GM18508 (cell line): ENCODE measurements at regions not wholly inside any gene's neighbourhood (a gene's known extent, or its start where the extent isn't known, plus 50 kb on each side); places are given as distances from the start of the nearest gene placed in this dataset.

ENCODE experiments used
- ATAC-seq: cut with Tn5 transposase; IDR thresholded peaks from one replicate; pipeline ENCODE4 v1.9.1; 2021; ENCODE audit warnings: moderate number of reproducible peaks; ENCODE audit not compliant: insufficient read depth, unreplicated experiment

DNA sequence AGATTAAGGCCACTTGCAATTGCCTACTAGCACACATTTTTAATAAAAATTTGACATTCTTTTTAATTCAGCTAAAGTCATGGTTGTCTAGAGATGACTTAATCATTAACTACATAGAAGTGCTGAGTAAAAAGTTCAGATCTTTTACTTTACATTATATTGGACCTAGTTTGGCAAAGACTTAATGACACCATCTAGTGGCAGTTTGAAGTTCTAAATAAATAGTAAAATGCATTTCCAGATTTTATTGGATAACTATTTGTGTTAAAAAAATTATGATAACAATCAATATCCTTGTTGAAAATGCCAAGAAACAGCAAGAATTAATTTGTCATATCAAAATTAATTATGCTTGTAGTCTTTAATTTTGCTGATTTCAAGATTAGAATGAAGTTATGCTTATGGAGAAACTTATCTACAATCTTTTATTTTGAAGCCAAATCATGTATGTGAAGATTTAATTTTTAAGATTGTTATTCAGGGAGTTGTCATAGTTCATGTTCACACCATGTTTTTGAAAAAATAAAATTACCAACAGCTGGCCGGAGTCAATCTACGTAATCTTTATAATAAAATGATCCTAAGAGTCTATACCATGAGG lies 69.6 kb upstream of the PJA2 start:
- ATAC-seq = no peak

DNA sequence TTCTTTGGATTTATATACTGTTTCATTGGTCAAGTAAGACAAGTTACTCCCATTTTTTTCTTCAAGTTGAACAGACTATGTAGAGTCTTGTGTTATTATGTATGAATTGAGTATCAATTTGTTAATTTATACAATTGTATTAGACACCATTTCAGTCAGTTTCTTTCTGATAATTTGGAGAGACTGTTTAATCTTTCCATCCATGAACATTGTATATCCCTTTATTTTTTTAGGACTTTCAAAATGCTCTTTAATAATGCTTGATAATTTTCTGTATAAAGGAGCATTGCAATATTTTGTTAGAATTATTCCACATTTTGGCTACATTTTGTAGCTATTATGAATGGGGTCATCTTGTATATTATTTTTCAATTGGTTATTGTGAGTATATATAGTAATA lies 69.1 kb upstream of the PJA2 start:
- no peak for ATAC-seq

DNA sequence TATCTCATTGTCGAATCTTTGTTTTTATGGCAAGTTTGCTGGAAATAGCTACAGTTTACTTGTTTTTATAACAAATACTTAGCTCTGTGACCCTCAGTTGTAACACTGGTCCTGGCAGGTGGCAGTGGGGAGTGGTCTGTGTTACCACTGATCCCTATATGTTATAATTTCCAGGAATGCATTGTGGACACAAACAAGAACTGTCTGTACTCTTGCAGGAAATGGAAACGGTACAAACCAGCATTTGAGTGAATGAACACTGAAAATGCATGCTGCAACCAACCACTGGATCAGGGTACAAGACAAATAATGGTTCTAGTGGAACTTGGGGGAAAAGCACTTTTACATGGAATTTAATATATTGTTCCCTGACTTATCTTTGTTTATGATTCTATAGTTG lies 66.5 kb upstream of the PJA2 start:
- ATAC-seq = no peak

DNA sequence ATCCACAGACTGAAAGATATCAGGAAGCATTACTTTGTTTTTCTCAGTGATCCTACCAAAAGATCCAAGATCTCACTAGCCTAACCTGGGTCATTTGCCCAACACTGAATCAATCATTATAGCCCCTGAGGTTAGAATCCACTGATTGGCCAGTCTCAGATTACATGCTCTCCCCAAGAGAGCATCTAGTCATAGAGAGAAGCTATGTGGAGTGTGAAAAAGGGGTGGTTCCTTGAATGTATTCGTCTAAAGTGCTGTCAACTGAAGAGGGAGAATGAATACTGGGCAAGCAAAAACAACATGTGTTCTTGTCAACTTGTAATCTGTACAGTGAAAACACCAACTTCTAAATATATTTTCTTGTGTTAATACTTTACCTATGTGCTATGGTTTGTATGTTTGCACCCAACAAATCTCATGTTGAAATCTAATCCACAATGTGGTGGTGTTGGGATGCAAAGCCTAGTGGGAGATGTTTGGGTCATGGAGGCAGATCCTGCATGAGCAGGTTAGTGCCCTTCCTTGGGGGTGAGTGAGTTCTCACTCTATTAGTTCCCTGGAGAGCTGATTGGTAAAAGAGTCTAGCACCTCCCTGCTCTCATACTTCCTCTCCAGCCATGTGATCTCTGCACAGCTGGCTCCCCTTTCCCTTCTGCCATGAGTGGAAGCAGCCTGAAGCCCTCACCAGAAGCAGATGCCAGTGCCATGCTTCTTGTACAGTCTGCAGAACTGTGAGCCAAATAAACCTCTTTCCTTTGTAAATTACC lies 60.3 kb upstream of the PJA2 start:
- no peak for ATAC-seq

DNA sequence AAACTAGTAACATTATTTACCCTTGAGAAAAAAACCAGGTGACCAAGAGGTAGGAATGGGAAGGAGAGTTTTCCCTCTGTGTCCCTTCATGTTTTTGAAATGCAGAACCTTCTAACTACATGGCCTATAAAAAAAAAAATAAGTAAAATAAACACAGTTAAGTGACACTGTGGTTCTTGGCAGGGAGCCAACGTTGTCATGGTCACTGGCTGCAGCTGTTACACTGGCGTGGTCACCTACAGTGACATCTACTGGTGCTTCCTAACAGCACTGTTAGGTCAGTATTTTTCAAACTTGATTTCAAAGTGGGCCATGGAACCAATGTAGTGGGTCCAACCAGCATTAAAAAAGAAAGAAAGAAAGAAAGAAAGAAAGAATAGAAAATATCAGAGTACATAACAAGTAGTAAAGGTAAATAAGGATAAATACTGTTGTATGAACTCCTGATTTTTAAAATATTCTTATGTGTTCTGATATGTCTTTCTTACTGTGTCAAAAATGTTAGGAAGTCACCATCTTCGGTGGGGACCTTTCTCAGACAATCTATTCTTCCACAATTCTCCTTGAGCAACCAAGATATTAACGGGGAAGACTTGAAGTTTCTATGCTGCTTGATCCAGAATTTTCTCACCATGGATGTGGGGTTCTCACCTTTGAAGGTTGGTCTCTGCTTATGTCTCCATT lies 59.1 kb upstream of the PJA2 start:
- peak; percentile 85 for ATAC-seq

DNA sequence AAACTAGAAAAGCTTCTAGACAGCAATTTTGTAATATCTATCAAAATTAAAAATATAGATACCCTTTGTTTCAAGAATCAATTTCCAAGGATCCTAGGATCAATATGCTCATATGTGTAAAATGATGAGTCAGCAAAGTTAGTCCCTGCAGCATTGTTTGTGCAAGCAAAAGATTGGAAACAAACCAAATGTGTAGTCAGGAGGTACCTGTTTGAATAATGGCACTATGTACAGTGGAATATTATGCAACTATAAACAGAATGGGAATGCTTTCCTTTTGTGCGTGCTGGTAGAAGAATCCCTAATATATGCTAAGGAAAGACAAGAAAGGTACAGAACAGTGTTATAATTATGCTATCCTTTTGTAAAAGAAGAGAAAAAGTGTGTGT lies 58.5 kb upstream of the PJA2 start:
- ATAC-seq = no peak

DNA sequence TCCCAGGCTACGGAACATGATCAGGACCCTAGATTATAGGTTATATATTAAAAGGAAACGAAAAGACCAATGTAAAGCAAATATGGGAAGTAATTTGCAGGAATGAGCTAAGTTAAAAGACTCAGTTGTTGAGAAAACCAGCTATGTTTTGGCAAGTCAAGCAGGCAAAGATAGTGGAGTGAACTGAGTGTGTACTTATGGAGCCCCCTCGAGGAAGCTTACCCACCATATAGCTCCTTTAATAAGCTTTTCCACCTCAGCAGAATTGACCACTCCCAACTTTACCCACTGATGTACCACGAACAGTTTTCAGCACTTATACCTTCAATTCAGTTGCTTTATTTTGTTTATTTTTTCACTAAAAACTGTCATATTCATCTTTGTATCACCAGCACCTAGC lies 57.3 kb upstream of the PJA2 start:
- no peak for ATAC-seq
